Natural killer cell (primary cell): ENCODE measurements at regions not wholly inside any gene's neighbourhood (a gene's known extent, or its start where the extent isn't known, plus 50 kb on each side); places are given as distances from the start of the nearest gene placed in this dataset.

Source experiments
- ATAC-seq, 3 donors: fragments of 150-1000 bp in 2 of 3; fragments of 200-7000 bp in 1 of 3; cut with Tn5 transposase; 1 replicate in 1 of 3; 2 replicates in 2 of 3; pipeline ENCODE4 v1.10.0; 2021; ENCODE audit warnings: mild to moderate bottlenecking in 2 of 3, moderate library complexity in 2 of 3
- DNase-seq, 2 donors: peaks; one replicate each; pipeline versions ENCODE4 v3.0.0 to v3.0.0-alpha.2; 2013 to 2021; ENCODE audit warnings: mixed read lengths in 1 of 2
- H3K27ac ChIP-seq: one replicate; pipeline ENCODE4 v1.5.1; 2013; ENCODE audit warnings: mild to moderate bottlenecking, low read length
- H3K27me3 ChIP-seq: one replicate; pipeline ENCODE4 v1.6.1; 2013; ENCODE audit warnings: low read length; ENCODE audit not compliant: control insufficient read depth, insufficient read depth
- H3K36me3 ChIP-seq: one replicate; pipeline ENCODE4 v1.6.1; 2013; ENCODE audit warnings: low read length; ENCODE audit not compliant: control insufficient read depth, insufficient read depth
- H3K4me1 ChIP-seq: one replicate; pipeline ENCODE4 v1.6.1; 2013; ENCODE audit warnings: low read length; ENCODE audit not compliant: control insufficient read depth, insufficient read depth
- H3K4me3 ChIP-seq: one replicate; pipeline ENCODE4 v1.5.1; 2013; ENCODE audit warnings: low read length
- H3K9me3 ChIP-seq: one replicate; pipeline ENCODE4 v1.6.1; 2013; ENCODE audit warnings: low read length; ENCODE audit not compliant: control insufficient read depth, insufficient read depth
- H3K27ac Mint-ChIP-seq, 2 donors: one replicate each; pipeline ENCODE4 v1.8.0; 2022; ENCODE audit warnings: mild to moderate bottlenecking in 2 of 2, mixed read lengths in 2 of 2, moderate library complexity in 1 of 2
- H3K27me3 Mint-ChIP-seq, 2 donors: one replicate each; pipeline ENCODE4 v1.8.0; 2022; ENCODE audit warnings: low read depth in 2 of 2, mixed read lengths in 2 of 2
- H3K36me3 Mint-ChIP-seq: one replicate; pipeline ENCODE4 v1.8.0; 2022; ENCODE audit warnings: mixed read lengths
- H3K4me1 Mint-ChIP-seq, 2 donors: one replicate each; pipeline ENCODE4 v1.8.0; 2022; ENCODE audit warnings: mixed read lengths in 2 of 2
- H3K4me3 Mint-ChIP-seq: one replicate; pipeline ENCODE4 v1.8.0; 2022; ENCODE audit warnings: mild to moderate bottlenecking, moderate library complexity, mixed read lengths
- H3K9me3 Mint-ChIP-seq, 2 donors: one replicate each; pipeline ENCODE4 v1.8.0; 2022; ENCODE audit warnings: mixed read lengths in 2 of 2
- CTCF ChIP-seq: fragments of 200-600 bp; IDR thresholded peaks from one replicate; pipeline ENCODE4 v1.8.0; 2022; ENCODE audit warnings: antibody characterized with exemption
- WGBS: methylation state at CpG from one replicate; pipeline ENCODE4 v1.1.7; 2013; ENCODE audit warnings: missing lambda C conversion rate; ENCODE audit not compliant: insufficient coverage; 5-methylcytosine and 5-hydroxymethylcytosine counted together
- intact Hi-C: fragments of 100-400 bp; cut with micrococcal nuclease; formaldehyde crosslinking; loops from one replicate; pipeline ENCODE4 v1.14.2; 2022

- Histone ChIP-seq H3K27me3 (no peaks in the 10 kb centered on the region), H3K27ac (no peak overlapping the region), H3K4me3 (no peak overlapping the region), H3K36me3 (no peaks in the 10 kb centered on the region), H3K4me1 (no peaks in the 10 kb centered on the region), H3K9me3 (no peaks in the 10 kb centered on the region)
- no peak for DNase-seq
- H3K9me3 Mint-ChIP-seq: peaks cover 7 to 17% of the 10 kb centered on the region in 2 donors
- H3K4me1 Mint-ChIP-seq: no peaks in the 10 kb centered on the region
- no peak overlapping the region for H3K27ac Mint-ChIP-seq
- ATAC-seq: no peak
- no peak for TF ChIP-seq CTCF
- intact Hi-C loops: no loop called here
- 55% methylated on average over 3 of the region's 3 CpGs for WGBS
- no peak overlapping the region for H3K4me3 Mint-ChIP-seq
- H3K36me3 Mint-ChIP-seq: no peaks in the 10 kb centered on the region
- H3K27me3 Mint-ChIP-seq: no peaks in the 10 kb centered on the region
Observed at GRCh38 chr4:43992552-43992951, 456.1 kb downstream of the KCTD8 start.

- H3K4me3 Mint-ChIP-seq: no peak overlapping the region
- H3K9me3 Mint-ChIP-seq: peaks cover 8 to 21% of the 10 kb centered on the region in 2 donors
Observed at GRCh38 chr4:43993196-43993902, 455.3 kb downstream of the KCTD8 start.

GRCh38 chr4:43999669-44000068, 448.9 kb downstream of the KCTD8 start:
- no CpG with 5 or more reads among the region's 1 CpG for WGBS

More at GRCh38 chr4:43993196-43993902, 455.3 kb downstream of the KCTD8 start:
- Mint-ChIP-seq H3K27me3 (no peaks in the 10 kb centered on the region), H3K4me1 (no peaks in the 10 kb centered on the region), H3K36me3 (no peaks in the 10 kb centered on the region), H3K27ac (no peak overlapping the region)
- Histone ChIP-seq H3K4me1 (no peaks in the 10 kb centered on the region), H3K27me3 (no peaks in the 10 kb centered on the region), H3K4me3 (no peak overlapping the region), H3K9me3 (no peaks in the 10 kb centered on the region), H3K27ac (no peak overlapping the region), H3K36me3 (no peaks in the 10 kb centered on the region)
- intact Hi-C loops: no loop called here
- DNase-seq (no peak), ATAC-seq (no peak)
- TF ChIP-seq CTCF: no peak
- 71% methylated on average over 2 of the region's 2 CpGs for WGBS

More at GRCh38 chr4:43999669-44000068, 448.9 kb downstream of the KCTD8 start:
- Histone ChIP-seq H3K4me3 (no peak overlapping the region), H3K27ac (no peak overlapping the region), H3K36me3 (no peaks in the 10 kb centered on the region), H3K4me1 (no peaks in the 10 kb centered on the region), H3K27me3 (no peaks in the 10 kb centered on the region), H3K9me3 (no peaks in the 10 kb centered on the region)
- no peak overlapping the region for H3K4me3 Mint-ChIP-seq
- no peaks in the 10 kb centered on the region for H3K27me3 Mint-ChIP-seq
- DNase-seq (no peak), ATAC-seq (no peak)
- no peak for TF ChIP-seq CTCF
- H3K4me1 Mint-ChIP-seq: no peaks in the 10 kb centered on the region
- peaks cover 2 to 7% of the 10 kb centered on the region in 2 donors for H3K9me3 Mint-ChIP-seq
- no peaks in the 10 kb centered on the region for H3K36me3 Mint-ChIP-seq
- H3K27ac Mint-ChIP-seq: no peak overlapping the region
- intact Hi-C loops: no loop called here
